GM21367 (cell line): ENCODE measurements at regions not wholly inside any gene's neighbourhood (a gene's known extent, or its start where the extent isn't known, plus 50 kb on each side); places are given as distances from the start of the nearest gene placed in this dataset.

ENCODE experiments used
- ATAC-seq: cut with Tn5 transposase; IDR thresholded peaks from one replicate; pipeline ENCODE4 v1.9.1; 2021; ENCODE audit not compliant: unreplicated experiment

DNA sequence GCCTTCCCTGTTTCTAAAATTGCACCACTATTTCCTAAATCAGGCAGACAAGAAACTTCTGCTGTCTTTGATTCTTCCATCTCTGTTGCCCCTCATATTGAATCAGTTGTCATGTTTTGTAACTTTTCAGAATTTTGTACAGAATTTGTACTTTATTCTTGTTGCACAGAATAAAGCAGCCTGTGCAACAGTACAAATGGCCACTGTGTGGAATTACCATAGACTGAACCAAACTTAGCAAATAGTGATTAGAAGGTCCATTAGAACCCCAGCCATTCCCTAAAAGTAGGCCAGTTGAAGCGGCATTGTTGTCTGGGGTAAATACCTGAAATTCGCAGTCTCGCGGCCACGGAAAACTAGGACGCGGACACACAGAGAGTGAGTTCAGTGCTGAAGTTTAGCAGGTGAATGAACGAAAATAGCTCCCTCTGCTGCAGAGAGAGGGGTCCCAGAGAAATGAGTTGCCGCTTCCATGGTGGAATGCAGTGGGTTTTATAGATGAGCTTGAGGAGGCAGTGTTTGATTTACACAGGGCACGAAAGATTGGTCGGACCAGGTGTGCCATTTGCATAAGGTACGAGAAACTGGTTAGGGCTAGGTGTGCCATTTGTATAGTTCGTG lies 71.8 kb downstream of the C4orf33 start:
- ATAC-seq = no peak

DNA sequence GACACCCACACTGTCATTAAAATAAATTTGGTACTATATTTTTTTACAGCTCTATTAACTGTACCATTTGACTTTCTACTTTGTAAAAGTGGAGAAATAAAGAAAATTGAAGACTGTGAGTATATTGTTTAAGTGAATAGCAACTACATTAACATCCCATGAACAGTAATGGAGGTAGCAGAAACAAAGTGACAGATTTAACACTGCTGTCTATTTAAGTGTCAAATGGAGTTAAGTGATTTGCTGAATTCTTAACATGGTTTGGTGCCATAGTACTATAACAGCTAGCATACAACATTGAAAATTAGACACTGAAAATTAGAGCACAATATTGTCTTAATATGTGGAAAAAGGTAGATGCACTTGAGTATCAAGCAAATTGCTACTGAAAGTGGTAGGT lies 76.2 kb downstream of the C4orf33 start:
- ATAC-seq = no peak

DNA sequence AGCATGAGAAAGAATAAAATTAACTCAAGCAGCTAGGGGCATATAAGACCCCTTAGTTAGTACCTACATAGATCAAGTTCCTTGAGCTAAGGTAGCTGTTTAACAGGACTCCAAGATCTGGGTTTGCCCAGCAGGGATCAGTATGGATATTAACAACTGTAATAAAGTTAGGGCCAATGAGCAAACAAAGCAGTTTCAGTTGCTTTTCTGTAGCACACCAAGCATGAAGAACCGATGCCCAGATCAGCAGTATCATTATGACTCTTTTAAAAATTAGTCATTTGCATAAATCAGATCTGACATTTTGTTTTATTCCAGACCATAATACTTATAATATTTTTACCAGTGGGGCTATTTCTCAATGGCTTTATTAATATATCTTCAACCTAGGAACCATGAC lies 80.9 kb downstream of the C4orf33 start:
- ATAC-seq = peak; percentile 65

DNA sequence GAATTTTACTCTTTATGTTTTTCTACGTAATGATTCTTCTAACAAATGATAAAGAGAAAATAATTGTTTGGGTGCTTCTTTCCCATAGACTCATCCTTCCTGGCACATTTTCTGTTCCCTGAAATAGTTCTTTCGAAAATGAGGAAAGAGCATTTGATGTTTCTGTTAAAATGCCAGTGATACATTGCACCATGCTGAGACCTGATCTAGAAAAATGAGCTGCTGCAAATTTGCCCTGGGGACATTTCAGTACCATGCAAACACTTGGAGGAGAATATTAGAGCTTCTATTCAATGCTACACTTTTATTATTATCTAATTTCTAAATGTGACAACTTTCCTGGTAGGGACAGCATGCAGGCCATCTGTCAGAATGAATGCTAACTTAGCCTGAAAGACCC lies 83.3 kb downstream of the C4orf33 start:
- ATAC-seq = no peak

DNA sequence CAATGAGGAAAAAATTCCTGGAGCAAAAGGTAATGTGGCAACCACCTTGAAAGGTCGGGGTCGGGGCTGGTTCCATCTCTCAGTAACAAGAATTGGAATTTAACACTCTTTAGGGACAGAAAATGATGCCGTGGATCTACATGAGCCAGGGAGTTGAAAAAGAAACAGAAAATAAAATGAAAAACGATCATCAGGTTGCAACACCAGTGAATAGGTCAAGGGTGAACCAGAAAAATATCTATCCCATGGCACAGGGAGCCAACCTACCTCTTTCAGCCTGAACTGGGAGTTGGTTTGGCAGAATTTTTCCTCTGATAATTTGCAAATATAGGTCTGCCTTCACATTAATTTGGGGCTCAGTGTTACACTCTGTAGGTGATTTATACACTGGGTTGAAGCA lies 93.7 kb downstream of the C4orf33 start:
- ATAC-seq = no peak

DNA sequence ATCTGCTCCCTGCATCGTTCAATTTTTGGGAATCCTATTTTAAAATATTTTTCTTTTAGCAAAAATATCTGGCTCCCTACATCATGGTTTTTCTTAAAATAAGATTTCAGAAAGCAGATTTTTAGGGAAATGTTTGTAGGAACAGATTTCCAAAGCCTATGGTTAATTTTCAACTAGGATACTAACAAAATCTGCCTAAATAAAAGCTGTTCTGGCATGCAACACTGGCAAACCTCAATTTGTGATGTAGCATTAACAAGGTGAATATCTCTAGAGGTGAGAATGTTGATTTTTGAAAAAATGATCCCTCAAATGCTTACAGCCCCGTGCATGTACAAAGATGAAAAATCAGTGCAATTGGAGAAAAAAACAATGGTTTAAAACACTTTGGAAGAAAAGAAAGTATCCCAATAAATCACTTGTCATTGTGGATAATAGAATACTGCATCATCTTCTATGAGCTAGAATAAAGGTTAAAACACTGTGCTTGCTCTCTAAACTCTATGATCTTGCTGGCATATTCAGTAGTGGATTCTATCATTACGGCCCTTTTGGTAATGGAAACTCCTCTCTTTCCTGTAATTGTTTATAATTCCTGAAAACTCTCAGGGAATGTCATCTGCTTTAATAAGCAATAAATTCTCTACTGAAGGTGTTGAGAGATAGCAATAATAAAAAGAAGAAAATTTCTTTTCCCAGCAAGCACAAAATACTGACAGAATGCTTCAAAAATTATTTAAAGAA lies 97.6 kb downstream of the C4orf33 start:
- ATAC-seq = no peak

DNA sequence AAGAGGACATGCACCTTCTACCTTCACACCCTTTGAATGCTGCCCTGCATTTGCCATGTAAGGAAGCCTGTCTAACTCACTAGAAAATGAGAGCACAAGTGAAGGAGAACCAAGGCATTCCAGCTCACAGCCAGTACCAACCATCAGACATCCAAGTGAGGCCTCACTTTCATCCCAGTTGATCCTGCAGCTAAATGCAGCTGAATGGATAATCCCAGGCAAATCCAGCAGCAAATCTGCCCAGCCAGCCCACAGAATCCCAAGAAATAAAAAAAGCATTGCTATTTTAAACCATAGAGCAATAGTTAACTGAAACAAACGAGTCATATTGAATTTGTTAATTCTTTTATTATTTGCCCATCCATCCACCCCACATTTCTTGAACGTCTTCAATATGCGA lies 112.5 kb downstream of the C4orf33 start:
- ATAC-seq = no peak

DNA sequence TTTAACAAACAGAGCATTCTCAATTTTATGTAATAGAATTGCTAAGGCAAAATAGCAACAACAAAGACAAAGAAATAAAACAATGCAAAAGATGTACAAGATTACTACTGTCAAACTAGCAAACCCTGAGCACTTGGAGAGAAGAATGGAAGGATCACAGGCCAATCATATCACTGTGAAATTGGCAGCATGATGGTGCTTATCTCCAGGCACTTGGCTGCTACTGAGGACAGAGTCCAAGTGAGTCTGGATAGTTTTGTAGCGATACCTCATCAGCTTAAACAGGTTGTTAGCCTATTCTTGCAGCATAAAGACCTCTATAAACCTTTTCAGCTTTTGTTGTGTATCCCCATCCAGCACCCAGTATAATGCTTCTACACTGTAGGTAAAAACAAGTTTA lies 117.7 kb downstream of the C4orf33 start:
- no peak for ATAC-seq

DNA sequence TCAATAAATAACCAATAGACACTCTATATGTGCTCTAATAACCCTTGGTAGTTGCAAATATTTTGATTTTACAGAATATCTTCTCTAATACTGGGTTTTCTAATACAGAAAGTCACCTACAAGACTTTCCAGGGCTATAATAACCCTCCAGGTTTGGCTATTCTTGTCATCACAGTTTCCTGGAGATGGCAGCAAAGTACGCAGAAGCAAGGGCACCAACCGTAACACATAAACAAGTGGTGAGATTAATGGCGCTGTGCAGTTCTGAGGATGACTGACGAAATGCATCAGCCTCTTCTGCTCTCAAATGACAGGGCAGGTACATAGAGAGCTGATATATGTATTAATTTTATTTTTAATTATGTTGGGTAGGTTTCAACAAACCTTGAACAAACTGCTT lies 122.4 kb downstream of the C4orf33 start:
- no peak for ATAC-seq

DNA sequence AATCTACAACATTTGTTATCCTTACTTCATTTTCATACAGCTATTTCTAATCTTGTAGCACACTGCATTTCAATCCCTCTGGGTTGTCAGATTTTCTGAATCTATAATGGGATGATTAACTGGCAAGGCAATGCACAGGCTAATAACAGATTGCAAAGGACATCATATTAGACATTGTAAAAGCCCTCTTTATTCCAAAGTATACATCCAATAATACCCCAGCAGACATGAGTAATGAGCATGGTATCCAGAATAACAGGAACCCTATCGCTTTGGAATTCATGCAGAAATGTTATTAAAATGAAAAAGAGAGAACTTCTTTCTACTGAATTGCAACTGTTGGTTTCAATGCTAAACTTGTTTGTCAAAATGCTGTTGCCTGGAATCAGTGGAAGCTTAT lies 122.9 kb downstream of the C4orf33 start:
- no peak for ATAC-seq

DNA sequence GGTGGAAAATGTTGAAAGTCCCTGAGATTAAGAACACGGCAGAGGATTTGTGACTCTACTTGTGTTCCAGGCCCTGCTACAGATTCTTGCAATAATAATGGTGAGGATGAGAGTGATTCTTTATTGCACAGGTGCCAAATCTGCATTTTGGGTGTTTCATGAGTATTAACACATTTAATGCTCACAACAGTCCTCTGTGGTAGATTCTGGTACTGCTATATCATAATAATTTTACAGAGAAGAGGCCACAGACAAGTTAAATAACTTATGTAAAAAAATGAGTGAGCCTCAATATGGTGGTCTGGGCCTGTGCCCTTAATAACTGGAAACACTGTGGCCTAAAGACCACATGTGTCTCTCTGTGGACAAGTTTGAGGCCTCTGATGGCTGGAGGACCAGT lies 124.3 kb downstream of the C4orf33 start:
- no peak for ATAC-seq

DNA sequence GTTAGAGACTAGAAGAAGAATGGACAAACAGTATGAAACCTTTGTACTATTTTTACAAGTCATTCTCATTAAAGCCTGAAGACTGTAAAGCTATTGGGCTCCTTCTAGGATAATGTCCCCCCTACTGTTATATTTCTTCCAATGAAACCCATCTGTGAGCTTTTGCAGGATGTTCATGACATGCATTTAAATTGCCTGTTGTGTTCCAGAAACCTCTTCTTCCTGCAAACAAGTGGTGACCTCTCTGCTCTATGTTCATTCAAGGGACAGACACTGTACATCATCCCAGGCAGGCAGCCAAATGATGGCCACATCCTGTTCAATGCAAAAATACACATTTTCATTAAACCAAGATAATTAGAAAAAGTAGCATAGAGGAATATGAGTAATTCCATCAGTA lies 128.0 kb downstream of the C4orf33 start:
- no peak for ATAC-seq

DNA sequence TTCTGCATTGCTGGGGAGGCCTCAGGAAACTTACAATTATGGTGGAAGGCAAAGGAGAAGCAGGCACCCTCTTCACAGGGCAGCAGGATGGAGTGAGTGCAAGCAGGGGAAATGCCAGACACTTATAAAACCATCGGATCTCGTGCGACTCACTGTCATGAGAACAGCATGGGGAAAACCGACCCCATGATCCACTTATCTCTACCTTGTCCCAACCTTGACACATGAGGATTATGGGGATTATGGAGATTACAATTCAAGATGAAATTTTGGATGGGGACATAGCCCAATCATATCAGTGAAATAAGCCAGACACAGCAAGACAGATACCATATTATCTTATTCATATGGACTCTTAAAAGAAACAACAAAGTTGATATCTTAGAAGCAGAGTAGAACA lies 134.9 kb downstream of the C4orf33 start:
- ATAC-seq = no peak

DNA sequence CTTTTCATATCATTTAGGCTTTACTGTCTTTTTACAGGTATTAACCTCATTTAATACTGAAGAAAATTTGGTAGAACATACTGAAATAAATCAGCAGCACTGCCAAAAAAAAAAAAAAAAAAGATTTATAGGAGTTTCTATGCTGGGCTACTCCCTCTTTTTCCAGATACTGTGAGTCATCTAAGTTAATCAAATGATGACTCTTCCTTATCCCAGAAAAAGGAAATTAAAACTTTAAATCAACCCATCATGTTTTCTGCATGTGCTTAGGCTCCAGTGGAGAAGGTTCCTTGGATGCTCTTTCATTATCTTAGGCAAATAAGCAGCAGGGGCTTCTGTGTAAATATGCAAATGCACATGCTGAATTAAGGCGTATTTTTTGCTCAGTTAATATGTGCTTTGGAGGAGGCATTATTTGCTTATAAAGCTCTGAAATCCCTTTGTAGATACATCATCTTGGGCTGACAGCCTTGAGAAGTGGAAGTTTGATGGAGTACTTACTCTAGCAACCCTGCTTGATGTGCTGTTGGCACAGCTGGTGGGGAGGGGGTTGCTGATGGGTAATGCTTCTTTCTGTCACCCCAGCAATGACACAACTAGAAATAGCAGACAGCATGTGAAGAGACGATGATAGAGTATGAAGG lies 136.1 kb downstream of the C4orf33 start:
- ATAC-seq = no peak

DNA sequence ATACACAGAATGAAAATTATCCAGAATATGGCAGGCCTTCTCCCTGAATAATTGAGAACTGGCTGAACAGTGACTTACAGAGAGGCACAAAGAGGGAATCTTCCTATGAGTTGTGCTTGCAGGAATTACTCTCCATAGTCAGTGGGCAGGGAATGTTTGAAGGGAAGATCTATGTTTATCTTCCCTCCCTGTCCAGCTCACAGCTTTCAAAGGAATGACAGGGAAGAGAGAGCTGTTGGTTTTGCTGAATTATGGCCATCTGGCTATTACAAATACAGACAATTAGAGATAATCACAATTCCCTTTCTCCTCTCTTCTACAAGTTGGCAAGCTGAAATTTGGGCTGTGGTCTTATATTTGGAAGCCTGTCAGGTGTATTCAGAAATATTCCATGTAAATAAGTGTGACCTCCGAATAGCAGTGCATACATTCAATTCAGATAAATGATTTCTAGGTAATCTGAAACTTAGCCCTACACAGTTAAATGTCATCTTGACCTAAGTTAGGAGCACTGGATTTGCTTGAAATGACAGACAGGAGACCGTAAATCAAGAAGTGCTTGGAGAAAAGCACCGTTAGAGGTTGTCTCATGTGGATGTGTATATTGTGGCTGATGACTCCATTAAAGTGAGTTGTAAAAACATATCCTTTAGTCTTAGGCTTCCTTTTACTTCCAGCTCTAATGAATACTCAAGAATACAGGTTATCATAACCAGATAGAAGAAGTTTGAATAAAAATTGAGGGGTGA lies 136.8 kb downstream of the C4orf33 start:
- ATAC-seq = no peak

DNA sequence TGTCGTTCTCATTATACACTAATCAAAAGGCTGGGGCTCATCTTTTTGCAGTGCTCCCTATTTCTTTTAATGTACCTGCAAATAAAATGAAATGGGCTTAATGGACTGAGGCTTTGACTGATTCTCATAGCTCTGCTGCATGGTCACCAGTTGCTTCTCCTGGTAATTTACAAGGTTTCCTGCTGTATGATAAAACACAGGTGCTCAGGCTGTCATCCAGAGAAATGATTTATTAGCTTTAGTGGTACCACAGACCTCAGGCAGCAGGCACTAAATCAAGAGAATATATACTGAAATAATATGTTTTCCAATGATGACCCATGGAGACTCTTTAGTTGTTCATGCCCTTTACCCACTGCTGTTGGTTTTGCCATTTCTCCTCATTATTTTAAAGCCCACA lies 137.7 kb downstream of the C4orf33 start:
- no peak for ATAC-seq

DNA sequence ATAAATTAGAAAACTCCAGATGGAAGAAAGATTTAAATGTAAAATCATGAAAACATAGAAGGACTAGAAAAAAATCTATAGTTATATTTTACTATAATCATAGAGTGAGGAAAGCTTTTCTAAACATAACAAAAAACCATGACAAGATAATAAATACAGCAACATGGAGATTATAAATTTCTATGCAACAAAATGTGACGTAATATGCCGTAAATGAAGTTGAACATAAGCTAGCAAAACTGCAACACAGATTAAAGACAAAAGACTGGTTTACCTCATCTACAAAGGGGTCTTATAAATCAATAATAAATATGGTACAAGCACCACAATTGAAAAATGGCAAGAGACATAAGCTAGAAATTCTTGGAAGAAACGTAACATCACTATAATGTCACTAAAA lies 140.4 kb downstream of the C4orf33 start:
- no peak for ATAC-seq

DNA sequence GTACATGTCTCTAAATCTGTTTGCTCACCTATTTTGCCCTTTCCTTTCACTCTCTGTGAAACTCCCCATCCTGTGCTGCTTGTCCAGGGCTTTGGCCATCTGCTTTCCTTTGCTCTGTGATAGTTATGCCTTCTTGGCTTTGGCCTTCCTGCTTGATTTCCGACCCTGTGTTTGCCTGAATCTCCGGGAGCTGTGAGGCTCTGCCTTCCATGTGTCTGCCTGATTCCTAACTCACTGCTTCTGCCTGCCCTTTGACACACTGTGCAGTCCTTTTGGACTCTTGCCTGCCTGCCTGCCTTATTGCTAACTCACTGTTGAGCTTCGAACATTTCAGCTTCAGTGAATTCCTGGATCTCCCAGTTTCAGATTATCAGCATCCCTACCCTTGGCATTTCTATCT lies 143.1 kb downstream of the C4orf33 start:
- no peak for ATAC-seq

DNA sequence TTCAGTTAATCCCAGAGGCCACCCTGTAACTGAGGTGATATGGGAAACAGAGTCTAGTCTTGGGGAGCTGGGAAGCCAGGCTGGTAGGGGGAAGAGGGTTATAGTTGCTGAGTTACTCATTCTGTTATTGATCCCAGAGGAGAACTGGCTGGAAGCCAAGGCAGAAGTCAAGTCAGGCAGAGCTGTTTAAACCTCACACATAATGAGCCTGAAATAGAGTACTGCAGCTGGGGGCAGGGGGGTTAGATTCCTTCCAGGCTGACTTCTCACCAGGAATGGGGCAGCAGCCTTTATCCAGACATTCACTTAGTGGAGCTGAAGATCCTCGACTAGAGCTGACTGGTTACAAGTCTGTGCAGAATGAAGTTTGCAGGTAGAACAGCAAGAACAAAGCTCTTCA lies 144.9 kb downstream of the C4orf33 start:
- no peak for ATAC-seq

DNA sequence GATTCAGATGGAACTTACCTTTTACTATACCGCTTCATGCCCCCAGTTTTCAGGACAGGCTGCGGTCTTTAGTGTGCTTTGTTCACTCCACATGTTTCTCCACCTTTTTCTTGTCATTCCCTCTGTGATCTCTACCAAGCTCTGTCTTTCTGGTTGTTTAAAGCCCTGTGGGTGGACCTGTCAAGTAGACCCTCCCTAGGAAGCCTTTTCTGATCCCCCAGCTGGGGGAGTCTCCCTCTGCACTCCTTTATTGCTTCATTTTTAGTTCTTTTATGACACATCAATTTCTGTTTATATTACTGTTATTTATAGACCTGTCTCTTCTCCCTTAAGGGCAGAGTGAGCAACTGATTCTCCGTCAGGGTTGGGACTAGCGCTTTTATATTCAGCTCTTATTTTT lies 150.2 kb downstream of the C4orf33 start:
- no peak for ATAC-seq

DNA sequence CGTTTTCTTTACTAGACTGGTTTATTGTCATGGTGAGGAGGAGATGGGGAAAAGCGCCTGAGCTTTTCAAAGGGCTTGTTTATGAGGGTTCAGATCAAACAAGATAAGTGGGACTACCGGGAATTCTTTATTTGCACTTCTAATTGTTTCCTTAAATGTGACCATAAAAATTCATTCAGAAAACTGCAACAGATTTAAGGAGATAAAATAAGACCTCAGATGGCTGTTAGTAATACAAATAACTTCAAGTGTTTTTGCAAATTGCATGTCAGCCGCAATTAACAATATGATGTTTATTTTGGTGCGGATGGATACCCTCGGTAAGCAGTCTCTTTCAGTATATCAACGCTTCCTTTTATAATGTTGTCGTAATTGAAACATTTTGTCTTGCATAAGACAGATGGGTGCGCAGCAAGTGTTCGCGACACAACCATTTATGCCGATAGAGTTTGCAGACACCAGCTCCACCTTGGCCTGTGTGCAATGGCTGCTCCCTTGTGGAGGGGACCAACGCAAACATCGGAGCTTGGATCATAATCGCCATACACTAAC lies 151.0 kb downstream of the C4orf33 start:
- ATAC-seq = no peak

DNA sequence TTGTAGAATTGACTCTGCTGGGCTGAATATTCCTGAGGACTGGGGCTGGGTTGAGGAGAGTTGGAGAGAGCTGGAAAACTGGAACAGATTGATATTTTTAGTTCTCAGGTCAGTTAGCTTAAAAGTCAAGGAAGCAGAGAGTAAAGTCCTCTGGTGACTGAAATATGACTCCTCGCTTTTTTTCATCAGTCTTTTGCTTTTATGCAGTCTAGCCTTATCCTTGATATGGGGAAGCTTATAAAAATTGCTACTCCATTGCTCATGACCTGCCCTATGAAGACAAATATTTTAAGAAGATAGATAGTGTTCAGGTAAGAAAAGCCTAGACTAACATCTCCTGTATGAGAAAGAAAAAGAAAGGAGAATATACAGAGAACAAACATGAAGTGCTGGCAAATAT lies 152.7 kb downstream of the C4orf33 start:
- ATAC-seq = no peak
